ENCODE measurements at regions not wholly inside any gene's neighbourhood (a gene's known extent, or its start where the extent isn't known, plus 50 kb on each side); places are given as distances from the start of the nearest gene placed in this dataset.

- no peak for ATAC-seq (ENCODE audit: low read depth)
- WGBS (ENCODE audit: insufficient coverage): 82% methylated on average over 6 of the region's 6 CpGs
Measured at GRCh38 chr11:28666632-28667031, 558.4 kb downstream of the METTL15 start.

GRCh38 chr11:28659716-28660348, 551.6 kb downstream of the METTL15 start:
- no peak for TF ChIP-seq CTCF (IDR thresholded peaks at IDR 0.05)
- no peak for TF ChIP-seq EZH2 (IDR thresholded peaks at IDR 0.05; ENCODE audit: borderline replicate concordance, insufficient read depth, low read depth, low read length, poor library complexity, severe bottlenecking)
- WGBS (ENCODE audit: insufficient coverage): no CpG with 5 or more reads among the region's 1 CpG

More at GRCh38 chr11:28666632-28667031, 558.4 kb downstream of the METTL15 start:
- ChIA-PET CTCF (no interaction called here), POLR2A (no interaction called here)
- DNase-seq: no peak
- Mint-ChIP-seq H3K27me3 (no peaks in the 10 kb centered on the region), H3K9me3 (ENCODE audit: insufficient read depth) (no peaks in the 10 kb centered on the region), H3K27ac (no peak overlapping the region), H3K4me3 (no peak overlapping the region), H3K4me1 (no peaks in the 10 kb centered on the region)
- Histone ChIP-seq H4K20me1 (ENCODE audit: control insufficient read depth, insufficient read depth, low read length, poor library complexity, severe bottlenecking) (no peaks in the 10 kb centered on the region), H3K27me3 (replicated peaks in 1 of 4; ENCODE audit: control extremely low read depth in 1 of 4, control insufficient read depth in 3 of 4, insufficient read depth in 4 of 4, low read length in 3 of 4) (no peaks in the 10 kb centered on the region), H3K4me1 (ENCODE audit: control insufficient read depth in 2 of 2, insufficient read depth in 2 of 2, low read length in 2 of 2) (no peaks in the 10 kb centered on the region), H2AFZ (ENCODE audit: insufficient read depth, low read depth, low read length, poor library complexity, severe bottlenecking) (no peak overlapping the region), H3K4me2 (replicated peaks; ENCODE audit: low read depth, low read length, poor library complexity, severe bottlenecking) (no peak overlapping the region), H3K9ac (ENCODE audit: low read length) (no peak overlapping the region), H3K36me3 (replicated peaks in 1 of 2; ENCODE audit: control extremely low read depth in 1 of 2, control insufficient read depth in 1 of 2, extremely low read depth in 1 of 2, insufficient read depth in 2 of 2, low read length in 1 of 2) (no peaks in the 10 kb centered on the region), H3K79me2 (ENCODE audit: control insufficient read depth, insufficient read depth, low read length) (no peaks in the 10 kb centered on the region), H3K9me3 (ENCODE audit: control extremely low read depth in 1 of 3, control insufficient read depth in 2 of 3, insufficient read depth in 1 of 3, low read length in 2 of 3) (no peaks in the 10 kb centered on the region), H3K4me3 (ENCODE audit: control extremely low read depth in 1 of 5, extremely low read depth in 1 of 5, insufficient read depth in 1 of 5, low read depth in 2 of 5, low read length in 4 of 5) (no peak overlapping the region), H3K27ac (ENCODE audit: low read length in 2 of 2) (no peak overlapping the region)
- intact Hi-C loops (cut with micrococcal nuclease): no loop called here
- TF ChIP-seq EZH2 (IDR thresholded peaks at IDR 0.05; ENCODE audit: borderline replicate concordance, insufficient read depth, low read depth, low read length, poor library complexity, severe bottlenecking): no peak
- TF ChIP-seq CTCF (IDR thresholded peaks at IDR 0.05): no peak

More at GRCh38 chr11:28659716-28660348, 551.6 kb downstream of the METTL15 start:
- DNase-seq: no peak
- Mint-ChIP-seq H3K27ac (no peak overlapping the region), H3K4me1 (no peaks in the 10 kb centered on the region), H3K4me3 (no peak overlapping the region), H3K27me3 (no peaks in the 10 kb centered on the region), H3K9me3 (ENCODE audit: insufficient read depth) (no peaks in the 10 kb centered on the region)
- Histone ChIP-seq H3K36me3 (replicated peaks in 1 of 2; ENCODE audit: control extremely low read depth in 1 of 2, control insufficient read depth in 1 of 2, extremely low read depth in 1 of 2, insufficient read depth in 2 of 2, low read length in 1 of 2) (no peaks in the 10 kb centered on the region), H3K4me3 (ENCODE audit: control extremely low read depth in 1 of 5, extremely low read depth in 1 of 5, insufficient read depth in 1 of 5, low read depth in 2 of 5, low read length in 4 of 5) (no peak overlapping the region), H3K9ac (ENCODE audit: low read length) (no peak overlapping the region), H2AFZ (ENCODE audit: insufficient read depth, low read depth, low read length, poor library complexity, severe bottlenecking) (no peak overlapping the region), H3K4me1 (ENCODE audit: control insufficient read depth in 2 of 2, insufficient read depth in 2 of 2, low read length in 2 of 2) (no peaks in the 10 kb centered on the region), H3K4me2 (replicated peaks; ENCODE audit: low read depth, low read length, poor library complexity, severe bottlenecking) (no peak overlapping the region), H4K20me1 (ENCODE audit: control insufficient read depth, insufficient read depth, low read length, poor library complexity, severe bottlenecking) (no peaks in the 10 kb centered on the region), H3K27me3 (replicated peaks in 1 of 4; ENCODE audit: control extremely low read depth in 1 of 4, control insufficient read depth in 3 of 4, insufficient read depth in 4 of 4, low read length in 3 of 4) (no peaks in the 10 kb centered on the region), H3K9me3 (ENCODE audit: control extremely low read depth in 1 of 3, control insufficient read depth in 2 of 3, insufficient read depth in 1 of 3, low read length in 2 of 3) (no peaks in the 10 kb centered on the region), H3K79me2 (ENCODE audit: control insufficient read depth, insufficient read depth, low read length) (no peaks in the 10 kb centered on the region), H3K27ac (ENCODE audit: low read length in 2 of 2) (no peak overlapping the region)
- intact Hi-C loops (cut with micrococcal nuclease): no loop called here
- no peak for ATAC-seq (ENCODE audit: low read depth)
- ChIA-PET POLR2A (no interaction called here), CTCF (no interaction called here)

Measured in B cell (primary cell).